HFF-Myc (cell line): ENCODE measurements at regions not wholly inside any gene's neighbourhood (a gene's known extent, or its start where the extent isn't known, plus 50 kb on each side); places are given as distances from the start of the nearest gene placed in this dataset.

Source experiments
- DNase-seq: peaks from one replicate; pipeline ENCODE4 v3.0.0-alpha.2; 2011; ENCODE audit warnings: low read depth; ENCODE audit errors: extremely low read depth
- H3K4me3 ChIP-seq: replicated peaks from 2 replicates; pipeline ENCODE4 v1.5.1; 2011; ENCODE audit warnings: low read depth, mild to moderate bottlenecking, control low read depth, low read length
- CTCF ChIP-seq: IDR thresholded peaks from 2 replicates; pipeline ENCODE4 v1.5.1; 2012; ENCODE audit warnings: mild to moderate bottlenecking, low read depth, low read length, control low read depth; ENCODE audit errors: missing control alignments

- no peak for TF ChIP-seq CTCF
- no peak for DNase-seq
- H3K4me3 ChIP-seq = no peak overlapping the region
Measured at GRCh38 chr4:156545003-156545785, 426.4 kb downstream of the PDGFC start.

GRCh38 chr4:156539376-156539775, 432.2 kb downstream of the PDGFC start:
- no peak overlapping the region for H3K4me3 ChIP-seq
- TF ChIP-seq CTCF = no peak
- DNase-seq = no peak

GRCh38 chr4:156538651-156539257, 432.8 kb downstream of the PDGFC start:
- no peak for TF ChIP-seq CTCF
- DNase-seq = no peak
- no peak overlapping the region for H3K4me3 ChIP-seq

DNA sequence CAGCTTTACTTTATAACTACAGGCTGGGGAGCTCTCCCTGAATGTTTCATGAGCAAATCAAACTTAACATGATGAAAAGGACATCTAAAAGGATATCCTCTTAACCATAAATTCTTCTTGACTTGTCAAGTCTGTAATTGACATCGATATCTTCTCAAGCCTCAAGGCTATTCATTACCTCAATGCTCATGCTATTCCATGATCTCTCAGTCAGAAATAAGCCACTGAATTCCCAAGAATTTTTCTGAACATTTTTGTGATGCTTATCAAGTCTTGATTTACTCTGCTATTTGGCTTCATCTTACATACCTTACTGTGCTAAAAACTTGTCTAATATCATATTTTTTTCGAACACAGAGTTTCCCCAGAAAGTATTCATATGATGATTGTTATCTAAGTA, 433.4 kb downstream of the PDGFC start:
- H3K4me3 ChIP-seq = no peak overlapping the region
- TF ChIP-seq CTCF = no peak
- DNase-seq = no peak

DNA sequence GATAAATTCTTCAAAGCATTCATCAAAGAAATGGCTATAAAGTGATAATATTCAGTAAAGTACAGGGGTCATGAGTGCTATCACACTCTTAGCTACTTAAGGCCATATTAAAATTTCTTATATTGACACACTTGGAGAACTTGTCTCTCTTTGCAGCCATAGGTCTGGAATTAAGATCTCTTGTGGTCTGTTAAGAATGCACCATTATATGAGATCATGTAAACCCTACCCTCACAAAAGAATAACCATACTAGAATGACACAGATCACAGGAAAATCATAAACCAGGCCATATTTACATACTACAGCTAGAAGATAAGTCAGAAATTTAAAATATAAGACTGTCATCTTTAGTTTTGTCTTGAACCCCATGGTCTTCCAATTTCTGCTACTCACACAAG, 434.3 kb downstream of the PDGFC start:
- no peak overlapping the region for H3K4me3 ChIP-seq
- TF ChIP-seq CTCF = no peak
- no peak for DNase-seq

DNA sequence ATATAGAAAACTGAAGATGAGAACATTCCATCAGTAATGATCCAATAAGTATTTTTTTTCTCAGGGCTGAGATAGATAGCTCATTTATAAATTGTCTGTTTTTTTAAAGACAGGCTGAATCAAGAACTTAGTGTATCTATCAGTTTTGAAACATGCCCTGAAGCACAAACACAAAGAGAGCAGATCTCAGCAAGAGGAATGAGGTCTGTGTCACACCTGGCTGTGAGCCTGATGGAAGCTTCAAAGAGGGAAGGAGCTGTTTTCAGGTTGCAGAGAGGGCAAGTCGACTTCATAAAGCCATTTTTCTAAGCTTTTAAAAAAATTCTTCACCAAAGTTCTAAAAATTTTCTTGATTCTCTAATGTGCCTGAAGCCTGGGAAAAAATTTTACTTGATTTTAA, 434.9 kb downstream of the PDGFC start:
- no peak for DNase-seq
- TF ChIP-seq CTCF = no peak
- H3K4me3 ChIP-seq = no peak overlapping the region

DNA sequence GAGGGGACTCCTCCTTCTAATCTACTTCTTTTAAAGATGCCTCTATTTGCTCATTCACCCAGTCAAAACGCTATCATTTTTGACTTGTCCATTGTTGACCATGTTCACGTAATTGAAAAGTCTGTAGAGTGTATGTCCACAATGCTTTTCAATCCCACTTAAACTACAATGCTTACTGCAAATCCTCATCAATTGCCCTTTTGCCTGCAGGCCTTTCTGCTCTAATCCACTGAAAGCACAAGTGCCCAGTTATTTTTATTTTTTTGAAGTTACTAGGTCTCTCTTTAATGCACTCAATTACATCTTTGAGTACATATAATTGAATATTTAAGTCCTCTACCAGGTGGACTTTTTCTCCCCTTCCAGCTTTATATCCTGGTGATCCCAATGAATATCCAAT, 437.4 kb downstream of the PDGFC start:
- no peak overlapping the region for H3K4me3 ChIP-seq
- DNase-seq = no peak
- TF ChIP-seq CTCF = no peak
